ENCODE measurements at regions not wholly inside any gene's neighbourhood (a gene's known extent, or its start where the extent isn't known, plus 50 kb on each side); places are given as distances from the start of the nearest gene placed in this dataset.

DNA sequence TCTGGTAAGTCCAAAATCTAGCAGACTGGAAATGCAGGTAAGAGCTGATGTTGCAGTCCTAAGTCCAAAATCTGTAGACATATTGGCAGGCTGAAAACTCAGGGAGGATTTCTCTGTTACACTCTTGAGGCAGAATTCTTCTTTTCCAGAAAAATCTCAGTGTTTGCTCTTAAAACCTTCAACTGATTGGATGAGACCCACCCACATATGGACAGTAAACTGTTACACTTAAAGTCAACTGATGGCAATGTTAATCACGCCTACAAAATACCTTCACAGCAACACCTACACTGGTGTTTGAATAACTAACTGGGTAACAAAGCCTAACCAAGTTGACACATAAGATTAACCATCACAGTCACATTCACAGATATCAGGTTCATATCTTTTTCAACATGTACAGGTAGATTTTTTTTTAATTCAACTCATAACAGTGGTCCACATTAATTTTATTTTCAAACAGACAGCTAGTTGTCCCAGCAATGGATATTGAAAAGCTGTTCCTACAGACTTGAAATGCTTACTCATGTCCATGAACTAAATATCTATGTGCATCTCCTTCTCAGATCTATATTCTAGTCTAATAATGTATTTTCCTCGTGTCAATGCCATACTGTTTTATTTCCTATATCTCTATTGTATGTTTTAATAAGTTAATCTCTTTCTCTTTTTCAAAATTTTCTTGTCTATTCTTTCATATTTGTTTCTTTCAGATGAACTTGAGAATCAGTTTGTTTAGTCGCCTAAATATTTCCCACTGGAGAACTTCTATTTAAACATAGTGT is 110.1 kb downstream of the TMPRSS5 start:
- no peaks in the 10 kb centered on the region for H3K9me3 ChIP-seq
- intact Hi-C loops (cut with DNase I) = no loop called here
- H3K27ac ChIP-seq = no peak overlapping the region
- ATAC-seq = no peak
- TF ChIP-seq, protein P1, sequence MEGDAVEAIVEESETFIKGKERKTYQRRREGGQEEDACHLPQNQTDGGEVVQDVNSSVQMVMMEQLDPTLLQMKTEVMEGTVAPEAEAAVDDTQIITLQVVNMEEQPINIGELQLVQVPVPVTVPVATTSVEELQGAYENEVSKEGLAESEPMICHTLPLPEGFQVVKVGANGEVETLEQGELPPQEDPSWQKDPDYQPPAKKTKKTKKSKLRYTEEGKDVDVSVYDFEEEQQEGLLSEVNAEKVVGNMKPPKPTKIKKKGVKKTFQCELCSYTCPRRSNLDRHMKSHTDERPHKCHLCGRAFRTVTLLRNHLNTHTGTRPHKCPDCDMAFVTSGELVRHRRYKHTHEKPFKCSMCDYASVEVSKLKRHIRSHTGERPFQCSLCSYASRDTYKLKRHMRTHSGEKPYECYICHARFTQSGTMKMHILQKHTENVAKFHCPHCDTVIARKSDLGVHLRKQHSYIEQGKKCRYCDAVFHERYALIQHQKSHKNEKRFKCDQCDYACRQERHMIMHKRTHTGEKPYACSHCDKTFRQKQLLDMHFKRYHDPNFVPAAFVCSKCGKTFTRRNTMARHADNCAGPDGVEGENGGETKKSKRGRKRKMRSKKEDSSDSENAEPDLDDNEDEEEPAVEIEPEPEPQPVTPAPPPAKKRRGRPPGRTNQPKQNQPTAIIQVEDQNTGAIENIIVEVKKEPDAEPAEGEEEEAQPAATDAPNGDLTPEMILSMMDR (IDR thresholded peaks at IDR 0.05) = no peak
- no peaks in the 10 kb centered on the region for H3K4me1 ChIP-seq
- no peak for DNase-seq
- no peaks in the 10 kb centered on the region for H3K36me3 ChIP-seq
- no peak overlapping the region for H3K4me3 ChIP-seq
- no peaks in the 10 kb centered on the region for H3K27me3 ChIP-seq

DNA sequence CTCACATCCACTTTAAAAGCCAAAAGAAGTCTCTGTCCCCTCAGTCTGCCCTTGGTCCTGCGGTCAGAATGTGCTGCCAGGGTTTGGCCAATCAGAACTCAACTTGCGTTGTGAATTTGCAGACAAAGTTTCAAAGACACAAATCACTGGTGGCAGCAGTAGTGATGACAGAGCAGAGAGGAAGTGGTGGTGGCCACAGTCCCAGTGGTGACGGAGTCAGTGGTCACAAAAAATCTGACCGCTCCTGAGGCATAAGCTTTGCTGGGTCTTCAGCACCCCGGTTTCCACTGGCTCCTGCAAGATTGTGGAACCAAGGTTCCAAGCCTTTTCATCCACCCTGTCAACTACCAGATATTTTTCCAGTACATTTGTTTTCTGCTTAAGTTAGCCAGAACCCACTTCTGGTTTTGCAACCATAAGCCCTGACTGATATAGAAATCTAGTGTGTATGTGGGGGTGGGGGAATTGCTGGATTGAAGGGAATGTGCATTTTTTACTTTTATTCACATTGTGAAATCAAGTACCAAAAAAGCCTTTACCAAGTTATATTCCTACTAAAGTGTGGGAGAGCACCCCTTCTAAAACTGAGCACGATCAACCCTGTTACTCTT is 112.3 kb downstream of the TMPRSS5 start:
- TF ChIP-seq, protein P1 (IDR thresholded peaks at IDR 0.05) = no peak
- H3K36me3 ChIP-seq = no peaks in the 10 kb centered on the region
- no peaks in the 10 kb centered on the region for H3K4me1 ChIP-seq
- H3K9me3 ChIP-seq = no peaks in the 10 kb centered on the region
- H3K4me3 ChIP-seq = no peak overlapping the region
- ATAC-seq (peak; percentile 87), DNase-seq (no peak)
- H3K27ac ChIP-seq = no peak overlapping the region
- intact Hi-C loops (cut with DNase I) = no loop called here
- H3K27me3 ChIP-seq = no peaks in the 10 kb centered on the region

DNA sequence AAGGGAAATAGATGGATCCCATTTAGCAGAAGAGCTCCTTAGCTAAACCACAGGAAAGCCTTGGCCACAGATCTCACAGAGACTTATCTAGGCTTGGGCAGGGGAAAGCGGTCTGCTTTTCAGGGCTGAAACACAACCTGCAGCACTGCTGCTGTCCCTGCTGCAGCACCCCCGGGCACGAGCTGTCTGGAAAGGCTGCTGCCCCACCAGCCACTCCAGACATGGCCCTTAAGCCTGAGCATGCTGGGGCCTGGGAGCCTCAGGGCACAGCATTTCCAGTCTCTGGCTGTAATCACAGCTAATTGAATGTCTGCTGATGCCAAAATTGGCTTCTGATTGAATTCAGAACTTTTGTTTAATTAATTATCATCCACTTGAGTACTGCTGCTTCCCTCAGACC is 115.0 kb downstream of the TMPRSS5 start:
- no peak for ATAC-seq
- no peak for DNase-seq

GRCh38 chr11:113587308-113587739 is 112.1 kb upstream of the DRD2 start:
- Histone ChIP-seq H3K27me3 (no peaks in the 10 kb centered on the region), H3K9me3 (no peaks in the 10 kb centered on the region), H3K4me1 (no peaks in the 10 kb centered on the region), H3K36me3 (no peaks in the 10 kb centered on the region), H3K4me3 (no peak overlapping the region), H3K27ac (no peak overlapping the region)
- DNase-seq (no peak), ATAC-seq (peak; percentile 39)
- TF ChIP-seq, protein P1 (IDR thresholded peaks at IDR 0.05) = no peak
- intact Hi-C loops (cut with DNase I) = no loop called here

More for the DNA sequence above, 115.0 kb downstream of the TMPRSS5 start:
- H3K27ac ChIP-seq = no peak overlapping the region
- H3K27me3 ChIP-seq = no peaks in the 10 kb centered on the region
- H3K9me3 ChIP-seq = no peaks in the 10 kb centered on the region
- no peak overlapping the region for H3K4me3 ChIP-seq
- TF ChIP-seq, protein P1 (IDR thresholded peaks at IDR 0.05) = no peak
- no peaks in the 10 kb centered on the region for H3K36me3 ChIP-seq
- no peaks in the 10 kb centered on the region for H3K4me1 ChIP-seq
- intact Hi-C loops (cut with DNase I) = no loop called here

- no peak for DNase-seq
- intact Hi-C loops (cut with DNase I) = no loop called here
- no peak overlapping the region for H3K4me3 ChIP-seq
- no peak overlapping the region for H3K27ac ChIP-seq
- ATAC-seq = no peak
- H3K27me3 ChIP-seq = no peaks in the 10 kb centered on the region
- no peaks in the 10 kb centered on the region for H3K4me1 ChIP-seq
- TF ChIP-seq, protein P1 (IDR thresholded peaks at IDR 0.05) = no peak
- no peaks in the 10 kb centered on the region for H3K9me3 ChIP-seq
- H3K36me3 ChIP-seq = no peaks in the 10 kb centered on the region
Observed at GRCh38 chr11:113584371-113584770, 109.2 kb upstream of the DRD2 start.

Measured in upper lobe of right lung (tissue), 1 donor.